ENCODE measurements at regions not wholly inside any gene's neighbourhood (a gene's known extent, or its start where the extent isn't known, plus 50 kb on each side); places are given as distances from the start of the nearest gene placed in this dataset.

DNA sequence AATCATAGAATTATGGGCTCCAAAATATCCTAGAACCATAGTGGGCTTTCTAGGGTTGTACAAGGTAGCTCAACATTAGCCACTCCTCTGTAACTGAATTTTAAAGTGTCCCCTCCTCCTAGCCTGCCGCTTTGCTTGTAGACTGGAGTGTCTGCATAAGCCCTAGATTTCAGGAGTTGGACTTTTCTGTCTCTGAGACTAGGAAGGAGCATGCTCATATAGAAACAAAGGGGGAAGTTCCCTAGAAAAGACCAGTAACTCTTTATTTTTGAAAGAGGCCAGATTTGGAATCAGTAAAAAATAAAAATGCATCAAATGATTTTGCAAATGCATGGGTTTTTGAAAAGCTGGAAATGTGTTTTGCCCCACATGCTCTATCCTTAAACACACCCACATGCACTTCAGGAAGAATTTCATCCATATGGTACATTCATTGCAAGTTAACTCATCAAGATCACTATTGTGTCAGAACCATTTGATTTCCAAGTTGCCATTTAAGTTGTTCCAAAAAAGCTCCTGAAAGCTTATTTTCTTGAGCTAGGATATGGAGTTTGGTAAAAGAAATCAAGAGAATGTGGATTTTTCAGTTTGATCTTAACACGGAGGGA, 121.0 kb upstream of the NR3C1 start:
- TF ChIP-seq, protein P1, sequence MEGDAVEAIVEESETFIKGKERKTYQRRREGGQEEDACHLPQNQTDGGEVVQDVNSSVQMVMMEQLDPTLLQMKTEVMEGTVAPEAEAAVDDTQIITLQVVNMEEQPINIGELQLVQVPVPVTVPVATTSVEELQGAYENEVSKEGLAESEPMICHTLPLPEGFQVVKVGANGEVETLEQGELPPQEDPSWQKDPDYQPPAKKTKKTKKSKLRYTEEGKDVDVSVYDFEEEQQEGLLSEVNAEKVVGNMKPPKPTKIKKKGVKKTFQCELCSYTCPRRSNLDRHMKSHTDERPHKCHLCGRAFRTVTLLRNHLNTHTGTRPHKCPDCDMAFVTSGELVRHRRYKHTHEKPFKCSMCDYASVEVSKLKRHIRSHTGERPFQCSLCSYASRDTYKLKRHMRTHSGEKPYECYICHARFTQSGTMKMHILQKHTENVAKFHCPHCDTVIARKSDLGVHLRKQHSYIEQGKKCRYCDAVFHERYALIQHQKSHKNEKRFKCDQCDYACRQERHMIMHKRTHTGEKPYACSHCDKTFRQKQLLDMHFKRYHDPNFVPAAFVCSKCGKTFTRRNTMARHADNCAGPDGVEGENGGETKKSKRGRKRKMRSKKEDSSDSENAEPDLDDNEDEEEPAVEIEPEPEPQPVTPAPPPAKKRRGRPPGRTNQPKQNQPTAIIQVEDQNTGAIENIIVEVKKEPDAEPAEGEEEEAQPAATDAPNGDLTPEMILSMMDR (conservative IDR thresholded peaks at IDR 0.05) = no peak
- no peak for TF ChIP-seq EZH2 (IDR thresholded peaks at IDR 0.05; ENCODE audit: low read depth)

Measured in PC-9 (cell line).